ENCODE measurements at regions not wholly inside any gene's neighbourhood (a gene's known extent, or its start where the extent isn't known, plus 50 kb on each side); places are given as distances from the start of the nearest gene placed in this dataset.

DNA sequence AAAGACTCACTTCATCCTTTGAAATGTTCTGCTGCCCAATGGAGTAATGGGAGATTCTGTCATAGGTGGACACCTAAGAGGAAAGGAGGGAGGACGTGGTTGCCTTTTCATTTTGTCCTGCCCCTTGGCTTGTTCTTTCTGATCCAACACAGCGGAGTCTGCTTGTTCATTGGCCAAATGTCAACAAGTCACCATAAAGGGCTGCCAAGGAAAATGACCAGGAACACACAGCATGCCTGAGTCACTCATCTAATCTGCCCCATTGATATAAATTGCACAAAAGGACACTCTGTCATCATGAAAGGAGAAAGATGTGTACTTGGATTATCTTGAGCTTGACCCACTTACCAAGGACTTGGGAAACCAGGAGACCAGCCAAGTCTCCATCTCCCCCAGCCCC is 422.9 kb downstream of the SETD4 start:
- Histone ChIP-seq H3K27ac (replicated peaks) (no peak overlapping the region), H3K4me3 (replicated peaks; ENCODE audit: insufficient read depth, low read length) (no peak overlapping the region), H3K27me3 (ENCODE audit: insufficient read depth, poor library complexity, severe bottlenecking) (no peaks in the 10 kb centered on the region)
- DNase-seq (ENCODE audit: low read depth in 1 of 2, low spot score in 1 of 2) = no peak
- TF ChIP-seq SPI1 (IDR thresholded peaks at IDR 0.05; ENCODE audit: borderline replicate concordance, low read depth) = no peak
- TF ChIP-seq, protein P1, sequence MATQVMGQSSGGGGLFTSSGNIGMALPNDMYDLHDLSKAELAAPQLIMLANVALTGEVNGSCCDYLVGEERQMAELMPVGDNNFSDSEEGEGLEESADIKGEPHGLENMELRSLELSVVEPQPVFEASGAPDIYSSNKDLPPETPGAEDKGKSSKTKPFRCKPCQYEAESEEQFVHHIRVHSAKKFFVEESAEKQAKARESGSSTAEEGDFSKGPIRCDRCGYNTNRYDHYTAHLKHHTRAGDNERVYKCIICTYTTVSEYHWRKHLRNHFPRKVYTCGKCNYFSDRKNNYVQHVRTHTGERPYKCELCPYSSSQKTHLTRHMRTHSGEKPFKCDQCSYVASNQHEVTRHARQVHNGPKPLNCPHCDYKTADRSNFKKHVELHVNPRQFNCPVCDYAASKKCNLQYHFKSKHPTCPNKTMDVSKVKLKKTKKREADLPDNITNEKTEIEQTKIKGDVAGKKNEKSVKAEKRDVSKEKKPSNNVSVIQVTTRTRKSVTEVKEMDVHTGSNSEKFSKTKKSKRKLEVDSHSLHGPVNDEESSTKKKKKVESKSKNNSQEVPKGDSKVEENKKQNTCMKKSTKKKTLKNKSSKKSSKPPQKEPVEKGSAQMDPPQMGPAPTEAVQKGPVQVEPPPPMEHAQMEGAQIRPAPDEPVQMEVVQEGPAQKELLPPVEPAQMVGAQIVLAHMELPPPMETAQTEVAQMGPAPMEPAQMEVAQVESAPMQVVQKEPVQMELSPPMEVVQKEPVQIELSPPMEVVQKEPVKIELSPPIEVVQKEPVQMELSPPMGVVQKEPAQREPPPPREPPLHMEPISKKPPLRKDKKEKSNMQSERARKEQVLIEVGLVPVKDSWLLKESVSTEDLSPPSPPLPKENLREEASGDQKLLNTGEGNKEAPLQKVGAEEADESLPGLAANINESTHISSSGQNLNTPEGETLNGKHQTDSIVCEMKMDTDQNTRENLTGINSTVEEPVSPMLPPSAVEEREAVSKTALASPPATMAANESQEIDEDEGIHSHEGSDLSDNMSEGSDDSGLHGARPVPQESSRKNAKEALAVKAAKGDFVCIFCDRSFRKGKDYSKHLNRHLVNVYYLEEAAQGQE (IDR thresholded peaks at IDR 0.05; ENCODE audit: insufficient replicate concordance, low read depth) = no peak
- TF ChIP-seq, protein P2, sequence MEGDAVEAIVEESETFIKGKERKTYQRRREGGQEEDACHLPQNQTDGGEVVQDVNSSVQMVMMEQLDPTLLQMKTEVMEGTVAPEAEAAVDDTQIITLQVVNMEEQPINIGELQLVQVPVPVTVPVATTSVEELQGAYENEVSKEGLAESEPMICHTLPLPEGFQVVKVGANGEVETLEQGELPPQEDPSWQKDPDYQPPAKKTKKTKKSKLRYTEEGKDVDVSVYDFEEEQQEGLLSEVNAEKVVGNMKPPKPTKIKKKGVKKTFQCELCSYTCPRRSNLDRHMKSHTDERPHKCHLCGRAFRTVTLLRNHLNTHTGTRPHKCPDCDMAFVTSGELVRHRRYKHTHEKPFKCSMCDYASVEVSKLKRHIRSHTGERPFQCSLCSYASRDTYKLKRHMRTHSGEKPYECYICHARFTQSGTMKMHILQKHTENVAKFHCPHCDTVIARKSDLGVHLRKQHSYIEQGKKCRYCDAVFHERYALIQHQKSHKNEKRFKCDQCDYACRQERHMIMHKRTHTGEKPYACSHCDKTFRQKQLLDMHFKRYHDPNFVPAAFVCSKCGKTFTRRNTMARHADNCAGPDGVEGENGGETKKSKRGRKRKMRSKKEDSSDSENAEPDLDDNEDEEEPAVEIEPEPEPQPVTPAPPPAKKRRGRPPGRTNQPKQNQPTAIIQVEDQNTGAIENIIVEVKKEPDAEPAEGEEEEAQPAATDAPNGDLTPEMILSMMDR (IDR thresholded peaks at IDR 0.05; ENCODE audit: insufficient read depth, low read length) = no peak
- TF ChIP-seq GABPA (IDR thresholded peaks at IDR 0.05; ENCODE audit: low read depth) = no peak
- no peak for TF ChIP-seq POLR2AphosphoS5 (IDR thresholded peaks at IDR 0.05; ENCODE audit: low read depth)

DNA sequence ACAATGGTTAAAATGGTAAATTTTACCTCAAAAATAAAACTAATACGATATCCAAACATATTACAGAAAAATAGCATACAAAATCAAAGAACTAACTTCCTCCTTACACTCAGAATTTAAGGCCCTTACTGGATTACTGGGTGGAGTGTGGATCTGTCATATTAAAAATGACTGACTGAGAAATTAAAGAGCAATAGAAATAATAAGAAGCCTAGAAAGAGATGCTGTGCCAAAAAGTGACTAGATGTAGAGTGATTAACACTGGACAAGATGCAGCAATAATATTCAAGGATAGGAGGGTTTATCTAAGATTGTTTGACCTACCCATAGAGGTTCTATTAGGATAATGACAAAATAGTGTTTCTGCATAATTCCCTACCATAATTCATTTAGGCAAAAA is 424.3 kb downstream of the SETD4 start:
- H3K27ac ChIP-seq (replicated peaks) = no peak overlapping the region
- TF ChIP-seq GABPA (IDR thresholded peaks at IDR 0.05; ENCODE audit: low read depth) (no peak), POLR2AphosphoS5 (IDR thresholded peaks at IDR 0.05; ENCODE audit: low read depth) (no peak), SPI1 (IDR thresholded peaks at IDR 0.05; ENCODE audit: borderline replicate concordance, low read depth) (no peak)
- TF ChIP-seq, protein P1 (IDR thresholded peaks at IDR 0.05; ENCODE audit: insufficient replicate concordance, low read depth) = no peak
- TF ChIP-seq, protein P2 (IDR thresholded peaks at IDR 0.05; ENCODE audit: insufficient read depth, low read length) = no peak
- no peak overlapping the region for H3K4me3 ChIP-seq (replicated peaks; ENCODE audit: insufficient read depth, low read length)
- no peaks in the 10 kb centered on the region for H3K27me3 ChIP-seq (ENCODE audit: insufficient read depth, poor library complexity, severe bottlenecking)
- DNase-seq (ENCODE audit: low read depth in 1 of 2, low spot score in 1 of 2) = no peak

DNA sequence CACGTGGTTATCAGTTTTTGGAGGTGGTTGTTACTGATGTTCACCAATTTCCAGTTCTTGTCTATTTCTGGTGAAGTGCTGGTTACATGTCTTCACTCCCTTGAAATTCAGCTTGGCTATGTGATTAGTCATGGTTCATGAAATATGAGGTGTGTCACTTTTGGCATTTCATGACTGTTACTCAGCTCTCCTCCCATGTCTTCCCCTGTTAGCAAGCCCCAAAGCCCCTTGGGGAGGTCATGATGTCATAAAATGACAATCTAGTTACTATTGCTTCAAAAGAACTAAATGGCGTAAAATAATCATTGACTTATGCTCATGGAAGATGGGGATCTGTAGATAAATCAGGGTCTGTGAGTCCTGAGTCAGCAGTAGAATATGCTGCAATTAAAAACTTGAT is 425.1 kb downstream of the SETD4 start:
- H3K4me3 ChIP-seq (replicated peaks; ENCODE audit: insufficient read depth, low read length) = no peak overlapping the region
- TF ChIP-seq, protein P1 (IDR thresholded peaks at IDR 0.05; ENCODE audit: insufficient replicate concordance, low read depth) = no peak
- TF ChIP-seq GABPA (IDR thresholded peaks at IDR 0.05; ENCODE audit: low read depth) = no peak
- no peak for DNase-seq (ENCODE audit: low read depth in 1 of 2, low spot score in 1 of 2)
- H3K27me3 ChIP-seq (ENCODE audit: insufficient read depth, poor library complexity, severe bottlenecking) = no peaks in the 10 kb centered on the region
- no peak overlapping the region for H3K27ac ChIP-seq (replicated peaks)

DNA sequence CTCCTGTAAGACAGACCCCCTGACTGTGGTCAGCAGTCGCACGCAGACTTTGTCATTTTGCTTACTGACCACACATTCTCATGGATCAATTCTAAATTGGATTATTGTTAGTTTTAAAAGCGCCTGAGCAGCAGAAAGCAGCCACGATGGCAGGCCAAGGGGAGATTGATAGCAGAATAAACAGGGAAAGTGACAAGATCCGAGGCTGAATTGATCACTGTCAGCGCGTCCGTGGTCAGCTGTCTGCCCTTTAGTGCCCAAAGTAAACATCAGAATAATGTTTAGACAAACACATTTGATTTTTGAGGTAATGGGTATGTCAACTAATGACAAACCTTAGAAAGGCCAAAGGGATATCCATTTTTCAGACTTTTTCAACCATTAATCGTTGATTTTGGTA is 426.8 kb downstream of the SETD4 start:
- DNase-seq (ENCODE audit: low read depth in 1 of 2, low spot score in 1 of 2) = no peak
- no peak overlapping the region for H3K4me3 ChIP-seq (replicated peaks; ENCODE audit: insufficient read depth, low read length)
- no peak for TF ChIP-seq POLR2AphosphoS5 (IDR thresholded peaks at IDR 0.05; ENCODE audit: low read depth)
- TF ChIP-seq, protein P2 (IDR thresholded peaks at IDR 0.05; ENCODE audit: insufficient read depth, low read length) = no peak
- TF ChIP-seq, protein P1 (IDR thresholded peaks at IDR 0.05; ENCODE audit: insufficient replicate concordance, low read depth) = no peak
- no peak for TF ChIP-seq SPI1 (IDR thresholded peaks at IDR 0.05; ENCODE audit: borderline replicate concordance, low read depth)
- no peak for TF ChIP-seq GABPA (IDR thresholded peaks at IDR 0.05; ENCODE audit: low read depth)
- no peak overlapping the region for H3K27ac ChIP-seq (replicated peaks)
- no peaks in the 10 kb centered on the region for H3K27me3 ChIP-seq (ENCODE audit: insufficient read depth, poor library complexity, severe bottlenecking)

Measured in HL-60 (cell line).